ENCODE measurements at regions not wholly inside any gene's neighbourhood (a gene's known extent, or its start where the extent isn't known, plus 50 kb on each side); places are given as distances from the start of the nearest gene placed in this dataset.

DNA sequence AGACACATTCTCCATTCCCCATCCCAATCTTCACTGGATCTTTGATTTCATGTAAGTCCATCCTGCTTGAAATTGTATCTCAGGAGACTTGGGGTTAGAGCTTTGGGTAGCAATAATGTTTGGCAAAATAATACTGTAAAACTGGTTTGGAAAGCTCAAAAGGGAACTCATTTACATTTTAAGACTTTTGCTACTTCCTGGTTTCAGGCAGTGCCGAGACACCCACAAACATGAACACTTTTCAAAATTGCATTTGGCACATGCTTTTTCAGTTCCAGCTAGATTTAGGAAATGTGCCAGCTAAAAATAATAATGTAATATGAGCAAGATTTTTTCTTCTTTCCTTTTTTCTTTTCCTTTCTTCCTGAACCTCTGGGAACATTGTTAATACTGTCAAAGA, 145.7 kb upstream of the CBLB start:
- DNase-seq (ENCODE audit: low spot score), result no peak
- TF ChIP-seq, protein P1, sequence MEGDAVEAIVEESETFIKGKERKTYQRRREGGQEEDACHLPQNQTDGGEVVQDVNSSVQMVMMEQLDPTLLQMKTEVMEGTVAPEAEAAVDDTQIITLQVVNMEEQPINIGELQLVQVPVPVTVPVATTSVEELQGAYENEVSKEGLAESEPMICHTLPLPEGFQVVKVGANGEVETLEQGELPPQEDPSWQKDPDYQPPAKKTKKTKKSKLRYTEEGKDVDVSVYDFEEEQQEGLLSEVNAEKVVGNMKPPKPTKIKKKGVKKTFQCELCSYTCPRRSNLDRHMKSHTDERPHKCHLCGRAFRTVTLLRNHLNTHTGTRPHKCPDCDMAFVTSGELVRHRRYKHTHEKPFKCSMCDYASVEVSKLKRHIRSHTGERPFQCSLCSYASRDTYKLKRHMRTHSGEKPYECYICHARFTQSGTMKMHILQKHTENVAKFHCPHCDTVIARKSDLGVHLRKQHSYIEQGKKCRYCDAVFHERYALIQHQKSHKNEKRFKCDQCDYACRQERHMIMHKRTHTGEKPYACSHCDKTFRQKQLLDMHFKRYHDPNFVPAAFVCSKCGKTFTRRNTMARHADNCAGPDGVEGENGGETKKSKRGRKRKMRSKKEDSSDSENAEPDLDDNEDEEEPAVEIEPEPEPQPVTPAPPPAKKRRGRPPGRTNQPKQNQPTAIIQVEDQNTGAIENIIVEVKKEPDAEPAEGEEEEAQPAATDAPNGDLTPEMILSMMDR (IDR thresholded peaks at IDR 0.05; ENCODE audit: extremely low read depth, missing control alignments), result no peak

GRCh38 chr3:106014971-106015370, 146.2 kb upstream of the CBLB start:
- DNase-seq (ENCODE audit: low spot score), result no peak
- TF ChIP-seq, protein P1 (IDR thresholded peaks at IDR 0.05; ENCODE audit: extremely low read depth, missing control alignments), result no peak

DNA sequence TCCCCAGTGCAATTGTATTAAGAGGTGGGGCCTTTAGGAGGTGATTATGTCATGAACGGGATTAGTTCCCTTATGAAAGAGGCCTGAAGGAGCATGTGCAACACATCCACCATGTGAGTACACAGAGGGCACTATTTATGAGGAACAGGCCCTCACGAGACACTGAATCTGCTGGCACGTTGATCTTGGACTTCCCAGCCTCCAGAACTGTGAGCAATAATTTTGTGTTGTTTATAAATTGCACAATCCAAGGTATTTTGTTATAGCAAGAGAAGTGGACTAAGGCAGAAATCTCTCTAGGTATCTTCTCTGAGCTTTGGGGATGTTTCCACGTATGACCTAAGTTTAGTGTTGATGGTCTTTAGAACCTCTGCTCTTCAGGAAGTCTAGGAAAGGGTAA, 149.3 kb upstream of the CBLB start:
- TF ChIP-seq, protein P1 (IDR thresholded peaks at IDR 0.05; ENCODE audit: extremely low read depth, missing control alignments), result no peak
- DNase-seq (ENCODE audit: low spot score), result no peak

GRCh38 chr3:106018929-106019550, 150.2 kb upstream of the CBLB start:
- TF ChIP-seq, protein P1 (IDR thresholded peaks at IDR 0.05; ENCODE audit: extremely low read depth, missing control alignments), result no peak
- DNase-seq (ENCODE audit: low spot score), result no peak

DNA sequence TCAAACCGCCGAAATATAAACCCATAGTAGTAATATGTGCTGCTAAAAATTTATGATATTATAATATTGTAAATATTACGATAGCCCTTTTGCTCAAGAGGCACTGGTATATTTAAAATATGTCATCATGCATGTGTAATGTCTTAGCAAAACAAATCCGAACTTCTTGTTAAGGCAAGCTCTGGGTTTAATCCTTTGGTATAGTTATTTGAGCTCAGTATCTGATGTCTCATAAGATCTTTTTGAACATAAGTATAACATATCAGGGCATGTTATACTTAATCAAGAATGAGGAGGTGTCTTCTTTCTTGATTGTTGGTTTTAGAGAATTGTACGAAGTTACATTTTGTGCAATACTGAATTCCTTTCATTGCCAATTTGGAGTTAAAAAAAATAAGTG, 154.1 kb upstream of the CBLB start:
- TF ChIP-seq, protein P1 (IDR thresholded peaks at IDR 0.05; ENCODE audit: extremely low read depth, missing control alignments), result no peak
- DNase-seq (ENCODE audit: low spot score), result no peak

DNA sequence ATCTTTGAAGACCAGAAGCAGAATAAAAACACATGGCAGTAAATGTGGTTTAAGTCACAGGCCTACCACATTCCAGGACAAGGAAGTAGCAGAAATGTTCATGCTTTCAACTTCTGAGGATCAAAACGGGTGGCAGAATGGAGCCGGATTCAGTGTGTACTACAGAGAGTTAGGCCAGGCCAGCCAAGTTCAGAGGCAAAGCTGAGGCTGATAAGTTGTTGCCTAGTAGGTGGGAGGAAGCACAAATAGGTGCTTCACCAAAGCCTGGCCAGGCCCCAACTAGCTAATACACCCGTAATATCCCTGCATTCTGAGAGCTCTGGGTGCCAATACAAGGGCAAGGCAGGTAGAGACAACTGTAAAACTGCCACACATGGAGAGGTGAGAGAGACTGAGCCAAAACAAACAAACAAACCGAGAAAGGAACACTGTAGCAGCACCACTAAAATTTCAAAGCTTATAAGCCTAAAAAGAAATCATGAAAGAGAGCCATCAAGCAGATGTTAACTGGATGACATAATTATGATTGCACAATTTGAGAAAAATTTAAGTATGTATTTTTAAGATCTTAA, 156.4 kb upstream of the CBLB start:
- no peak for DNase-seq (ENCODE audit: low spot score)
- TF ChIP-seq, protein P1 (IDR thresholded peaks at IDR 0.05; ENCODE audit: extremely low read depth, missing control alignments), result no peak

- DNase-seq (ENCODE audit: low spot score), result no peak
- TF ChIP-seq, protein P1 (IDR thresholded peaks at IDR 0.05; ENCODE audit: extremely low read depth, missing control alignments), result no peak
These were observed 161.3 kb upstream of the CBLB start for GRCh38 chr3:106029954-106030626.

All from GM20000 (cell line).